SK-N-MC (cell line): ENCODE measurements at regions not wholly inside any gene's neighbourhood (a gene's known extent, or its start where the extent isn't known, plus 50 kb on each side); places are given as distances from the start of the nearest gene placed in this dataset.

Source experiments
- EZH2 ChIP-seq: fragments of 200-600 bp; sonication (generic); IDR thresholded peaks from one replicate; pipeline ENCODE4 v1.6.1; 2017; ENCODE audit warnings: antibody characterized with exemption
- FOXP2 ChIP-seq: optimal IDR thresholded peaks from 2 replicates; pipeline ENCODE3; 2011; ENCODE audit warnings: mild to moderate bottlenecking, moderate library complexity; ENCODE audit not compliant: insufficient read depth; ENCODE audit errors: extremely low read length, control extremely low read depth
- POLR2AphosphoS5 ChIP-seq: IDR thresholded peaks from 2 replicates; pipeline ENCODE4 v1.6.1; 2012; ENCODE audit warnings: mild to moderate bottlenecking, low read depth, low read length, borderline replicate concordance

GRCh38 chr7:116422683-116423082 is 76.9 kb upstream of the CAV2 start:
- no peak for TF ChIP-seq POLR2AphosphoS5
- no peak for TF ChIP-seq EZH2
- TF ChIP-seq FOXP2, result no peak
